HEK293 (cell line): ENCODE measurements at regions not wholly inside any gene's neighbourhood (a gene's known extent, or its start where the extent isn't known, plus 50 kb on each side); places are given as distances from the start of the nearest gene placed in this dataset.

Source experiments
- CTCF ChIA-PET: fragments of 350-600 bp; formaldehyde crosslinking; extraction: SDS; loops from one replicate; lab custom pipeline; 2021; ENCODE audit warnings: antibody characterized with exemption; lab: Yijun Ruan, JAX
- POLR2A ChIA-PET: fragments of 300-600 bp; formaldehyde crosslinking; extraction: SDS; loops from one replicate; lab custom pipeline; 2020; ENCODE audit warnings: antibody characterized with exemption, inconsistent platforms; lab: Yijun Ruan, JAX
- H3K27ac ChIP-seq: fragments of 200-500 bp; sonication (Bioruptor generic); 2 replicates; pipeline ENCODE4 v1.5.1; 2014; ENCODE audit warnings: low read depth, low read length, control low read depth, inconsistent platforms; ENCODE audit errors: extremely low read depth
- H3K36me3 ChIP-seq, 2 experiments: fragments of 200-500 bp in 1 of 2; sonication (Bioruptor generic) in 1 of 2; 1 replicate in 1 of 2; 2 replicates in 1 of 2; pipeline ENCODE4 v1.5.1; 2014 to 2017; ENCODE audit warnings: inconsistent platforms in 2 of 2, low read length in 2 of 2; ENCODE audit not compliant: control insufficient read depth in 2 of 2, insufficient read depth in 1 of 2
- H3K4me1 ChIP-seq: fragments of 200-500 bp; sonication (Bioruptor generic); 2 replicates; pipeline ENCODE4 v1.5.1; 2014; ENCODE audit warnings: mild to moderate bottlenecking, low read length, inconsistent platforms; ENCODE audit not compliant: control insufficient read depth, insufficient read depth
- H3K4me3 ChIP-seq: 2 replicates; pipeline ENCODE4 v1.5.1; 2011; ENCODE audit warnings: low read depth, mild to moderate bottlenecking, control low read depth, low read length, moderate library complexity
- H3K9me3 ChIP-seq: fragments of 200-500 bp; sonication (Bioruptor generic); 2 replicates; pipeline ENCODE4 v1.5.1; 2014; ENCODE audit warnings: low read depth, low read length, inconsistent platforms; ENCODE audit not compliant: control insufficient read depth, insufficient read depth
- AEBP2 ChIP-seq: fragments of 450-650 bp; formaldehyde crosslinking; IDR thresholded peaks from 2 replicates; pipeline ENCODE4 v1.5.1; 2016; ENCODE audit warnings: missing biosample characterization, missing genetic modification characterization, borderline replicate concordance
- EGR2 ChIP-seq: fragments of 450-650 bp; formaldehyde crosslinking; IDR thresholded peaks from 2 replicates; pipeline ENCODE4 v1.5.1; 2016; ENCODE audit warnings: low read depth, missing biosample characterization, missing genetic modification characterization
- GLI4 ChIP-seq: fragments of 450-650 bp; formaldehyde crosslinking; IDR thresholded peaks from 2 replicates; pipeline ENCODE4 v1.5.1; 2016; ENCODE audit warnings: missing biosample characterization, missing genetic modification characterization
- GLIS2 ChIP-seq: fragments of 450-650 bp; formaldehyde crosslinking; IDR thresholded peaks from 2 replicates; pipeline ENCODE4 v1.5.1; 2016; ENCODE audit warnings: missing biosample characterization, missing genetic modification characterization
- KLF8 ChIP-seq: fragments of 450-650 bp; formaldehyde crosslinking; IDR thresholded peaks from 2 replicates; pipeline ENCODE4 v1.5.1; 2016; ENCODE audit warnings: missing biosample characterization, missing genetic modification characterization
- MEIS1 ChIP-seq: sonication (generic); formaldehyde crosslinking; IDR thresholded peaks from 2 replicates; pipeline ENCODE4 v1.8.1; 2022; ENCODE audit warnings: missing genetic modification reagents, mild to moderate bottlenecking, borderline replicate concordance
- PRDM1 ChIP-seq: fragments of 450-650 bp; formaldehyde crosslinking; IDR thresholded peaks from 2 replicates; pipeline ENCODE4; 2016; ENCODE audit warnings: missing biosample characterization, missing genetic modification characterization
- SALL2 ChIP-seq: fragments of 450-650 bp; formaldehyde crosslinking; IDR thresholded peaks from 2 replicates; pipeline ENCODE4 v1.5.0; 2017; ENCODE audit warnings: missing biosample characterization, mild to moderate bottlenecking, missing genetic modification characterization, borderline replicate concordance
- TRIM28 ChIP-seq: IDR thresholded peaks from 2 replicates; pipeline ENCODE4 v1.6.1; 2011; ENCODE audit warnings: low read length, control low read depth, borderline replicate concordance
- YY2 ChIP-seq: fragments of 450-650 bp; formaldehyde crosslinking; IDR thresholded peaks from 2 replicates; pipeline ENCODE4 v1.5.1; 2016; ENCODE audit warnings: missing biosample characterization, missing genetic modification characterization
- ZBTB11 ChIP-seq: fragments of 450-650 bp; formaldehyde crosslinking; conservative IDR thresholded peaks from 2 replicates; pipeline ENCODE4 v1.5.1; 2016; ENCODE audit warnings: low read depth, missing biosample characterization, missing genetic modification characterization
- ZBTB21 ChIP-seq: fragments of 450-650 bp; formaldehyde crosslinking; IDR thresholded peaks from 2 replicates; pipeline ENCODE4 v1.5.1; 2017; ENCODE audit warnings: missing biosample characterization, missing genetic modification characterization
- ZBTB7A ChIP-seq: fragments of 450-650 bp; formaldehyde crosslinking; IDR thresholded peaks from 2 replicates; pipeline ENCODE4 v1.5.1; 2016; ENCODE audit warnings: low read depth, missing biosample characterization, missing genetic modification characterization
- ZBTB8A ChIP-seq: fragments of 450-650 bp; formaldehyde crosslinking; IDR thresholded peaks from 2 replicates; pipeline ENCODE4 v1.5.1; 2016; ENCODE audit warnings: missing biosample characterization, missing genetic modification characterization
- ZNF112 ChIP-seq: fragments of 450-650 bp; formaldehyde crosslinking; IDR thresholded peaks from 2 replicates; pipeline ENCODE4 v1.5.0; 2017; ENCODE audit warnings: missing biosample characterization, missing genetic modification characterization
- ZNF132 ChIP-seq: fragments of 450-650 bp; formaldehyde crosslinking; IDR thresholded peaks from 2 replicates; pipeline ENCODE4 v1.5.1; 2017; ENCODE audit warnings: missing biosample characterization, missing genetic modification characterization, borderline replicate concordance
- ZNF311 ChIP-seq: fragments of 450-650 bp; formaldehyde crosslinking; IDR thresholded peaks from 2 replicates; pipeline ENCODE4 v1.5.1; 2017; ENCODE audit warnings: missing biosample characterization, missing genetic modification characterization, borderline replicate concordance
- ZNF433 ChIP-seq: fragments of 450-650 bp; formaldehyde crosslinking; IDR thresholded peaks from 2 replicates; pipeline ENCODE4 v1.5.1; 2016; ENCODE audit warnings: missing biosample characterization, missing genetic modification characterization, low read depth
- ZNF473 ChIP-seq: fragments of 450-650 bp; formaldehyde crosslinking; IDR thresholded peaks from 2 replicates; pipeline ENCODE4 v1.5.1; 2017; ENCODE audit warnings: missing biosample characterization, missing genetic modification characterization
- ZNF571 ChIP-seq: fragments of 450-650 bp; formaldehyde crosslinking; IDR thresholded peaks from 2 replicates; pipeline ENCODE4 v1.5.0; 2017; ENCODE audit warnings: missing biosample characterization, missing genetic modification characterization
- ZNF654 ChIP-seq: fragments of 450-650 bp; formaldehyde crosslinking; IDR thresholded peaks from 2 replicates; pipeline ENCODE4 v1.5.1; 2016; ENCODE audit warnings: low read depth, missing biosample characterization, missing genetic modification characterization
- ZNF701 ChIP-seq: fragments of 450-650 bp; formaldehyde crosslinking; IDR thresholded peaks from 2 replicates; pipeline ENCODE4 v1.5.1; 2016; ENCODE audit warnings: missing biosample characterization, missing genetic modification characterization
- ZNF776 ChIP-seq: fragments of 450-650 bp; formaldehyde crosslinking; IDR thresholded peaks from 2 replicates; pipeline ENCODE4 v1.5.0; 2017; ENCODE audit warnings: missing biosample characterization, missing genetic modification characterization, borderline replicate concordance
- ZNF843 ChIP-seq: fragments of 450-650 bp; formaldehyde crosslinking; IDR thresholded peaks from 2 replicates; pipeline ENCODE4 v1.5.1; 2016; ENCODE audit warnings: missing biosample characterization, missing genetic modification characterization
- TF ChIP-seq, protein P1 (sequence below): fragments of 450-650 bp; formaldehyde crosslinking; IDR thresholded peaks from 2 replicates; pipeline ENCODE4 v1.5.1; 2017; ENCODE audit warnings: missing biosample characterization, missing genetic modification characterization

DNA sequence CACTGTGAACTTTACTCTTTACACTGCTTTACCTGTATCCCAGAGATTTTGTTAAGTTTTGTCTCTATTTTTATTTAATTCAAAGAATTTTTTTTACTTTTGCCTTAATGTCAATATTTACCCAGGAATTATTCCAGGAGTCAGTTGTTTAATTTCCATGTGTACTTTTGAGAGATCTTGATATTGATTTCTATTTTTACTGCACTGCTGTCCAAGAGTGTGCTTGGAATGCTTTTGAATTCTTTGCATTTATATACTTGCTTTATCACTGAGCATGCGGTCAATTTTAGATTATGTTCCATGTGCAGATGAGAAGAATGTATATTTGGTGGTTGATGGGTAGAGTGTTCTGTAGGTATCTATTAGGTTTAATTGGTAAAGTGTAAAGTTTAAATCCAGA is 461.0 kb upstream of the GBE1 start (continued):
- TF ChIP-seq ZNF473 (tag by site-specific recombination) (no peak), EGR2 (tag by site-specific recombination) (no peak)

DNA sequence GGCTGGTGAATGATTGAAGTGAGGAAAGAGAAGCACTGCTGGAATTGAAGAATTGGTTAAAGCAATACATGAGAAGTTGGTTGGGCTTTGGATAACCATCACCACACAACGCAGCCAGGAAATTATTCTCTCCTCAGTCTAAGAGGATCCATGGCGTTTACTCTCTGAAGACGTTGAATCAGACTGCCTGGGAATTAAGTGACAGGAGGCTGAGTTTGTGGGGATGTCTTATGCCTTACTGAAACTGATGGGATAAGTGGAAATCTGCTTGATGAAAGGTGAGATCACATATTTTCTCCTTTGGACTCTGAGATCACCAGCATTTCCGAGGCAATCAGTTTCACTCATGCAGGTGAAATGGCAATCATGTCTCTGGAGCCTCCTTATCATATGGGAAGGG is 456.1 kb upstream of the GBE1 start:
- no peak overlapping the region for H3K27ac ChIP-seq
- H3K9me3 ChIP-seq, result no peaks in the 10 kb centered on the region
- H3K4me1 ChIP-seq, result no peaks in the 10 kb centered on the region
- TF ChIP-seq ZNF776 (tag by site-specific recombination), result no peak
- TF ChIP-seq SALL2 (tag by site-specific recombination), result no peak
- TF ChIP-seq ZNF433 (tag by site-specific recombination), result no peak
- TF ChIP-seq ZBTB21, result no peak
- no peak for TF ChIP-seq ZNF654 (tag by site-specific recombination)
- no peak for TF ChIP-seq KLF8 (tag by site-specific recombination)
- ChIA-PET POLR2A (no interaction called here), CTCF (no interaction called here)
- H3K4me3 ChIP-seq, result no peak overlapping the region
- no peaks in the 10 kb centered on the region for H3K36me3 ChIP-seq

DNA sequence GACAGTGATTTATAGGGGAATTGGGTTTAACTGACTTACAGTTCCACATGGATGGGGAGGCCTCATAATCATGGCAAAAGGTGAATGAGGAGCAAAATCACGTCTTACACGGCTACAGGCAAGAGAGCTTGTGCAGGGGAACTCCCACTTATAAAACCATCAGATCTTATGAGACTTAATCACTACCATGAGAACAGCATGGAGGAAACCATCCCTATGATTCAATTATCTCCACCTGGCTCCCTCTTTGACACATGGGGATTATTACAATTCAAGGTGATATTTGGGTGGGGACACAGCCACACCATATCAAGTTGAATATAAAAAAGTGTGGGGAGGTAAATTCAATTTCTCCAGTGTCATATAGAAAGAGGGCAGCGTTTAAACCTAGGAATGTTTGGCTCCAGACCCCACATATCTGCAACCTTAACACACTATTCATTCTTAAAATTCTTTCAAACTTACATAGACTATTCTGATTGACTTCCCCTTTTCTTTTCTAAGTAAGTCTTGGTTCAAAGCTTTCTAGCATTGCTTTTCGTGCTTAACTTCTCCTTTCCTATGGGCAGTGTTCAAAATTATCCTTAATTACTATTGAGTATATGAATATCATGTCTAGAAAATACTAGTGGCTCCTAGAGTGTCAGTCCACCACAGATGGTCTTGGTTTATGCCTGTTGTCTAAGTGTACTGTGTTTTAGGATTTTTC is 446.7 kb upstream of the GBE1 start:
- no peak overlapping the region for H3K4me3 ChIP-seq
- no peak overlapping the region for H3K27ac ChIP-seq
- no peaks in the 10 kb centered on the region for H3K36me3 ChIP-seq
- ChIA-PET CTCF (no interaction called here), POLR2A (no interaction called here)
- TF ChIP-seq ZBTB7A, result no peak
- TF ChIP-seq TRIM28, result no peak
- TF ChIP-seq PRDM1 (tag by site-specific recombination), result no peak
- no peak for TF ChIP-seq ZNF701 (tag by site-specific recombination)
- TF ChIP-seq MEIS1 (CRISPR knock-in tag), result no peak
- no peak for TF ChIP-seq ZNF843 (tag by site-specific recombination)
- no peak for TF ChIP-seq ZBTB8A (tag by site-specific recombination)
- no peak for TF ChIP-seq AEBP2 (tag by site-specific recombination)
- TF ChIP-seq ZNF132, result no peak
- TF ChIP-seq GLI4 (tag by site-specific recombination), result no peak
- no peak for TF ChIP-seq ZBTB21
- TF ChIP-seq ZNF311 (tag by site-specific recombination), result no peak
- no peak for TF ChIP-seq ZNF571
- no peak for TF ChIP-seq ZBTB11 (tag by site-specific recombination)
- no peak for TF ChIP-seq ZNF112 (tag by site-specific recombination)
- TF ChIP-seq, protein P1, sequence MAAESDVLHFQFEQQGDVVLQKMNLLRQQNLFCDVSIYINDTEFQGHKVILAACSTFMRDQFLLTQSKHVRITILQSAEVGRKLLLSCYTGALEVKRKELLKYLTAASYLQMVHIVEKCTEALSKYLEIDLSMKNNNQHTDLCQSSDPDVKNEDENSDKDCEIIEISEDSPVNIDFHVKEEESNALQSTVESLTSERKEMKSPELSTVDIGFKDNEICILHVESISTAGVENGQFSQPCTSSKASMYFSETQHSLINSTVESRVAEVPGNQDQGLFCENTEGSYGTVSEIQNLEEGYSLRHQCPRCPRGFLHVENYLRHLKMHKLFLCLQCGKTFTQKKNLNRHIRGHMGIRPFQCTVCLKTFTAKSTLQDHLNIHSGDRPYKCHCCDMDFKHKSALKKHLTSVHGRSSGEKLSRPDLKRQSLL (tag by site-specific recombination), result no peak
- TF ChIP-seq YY2 (tag by site-specific recombination), result no peak
- TF ChIP-seq GLIS2 (tag by site-specific recombination), result no peak
- no peaks in the 10 kb centered on the region for H3K4me1 ChIP-seq
- no peaks in the 10 kb centered on the region for H3K9me3 ChIP-seq
